Kidney (tissue), 13 donors: ENCODE measurements at regions not wholly inside any gene's neighbourhood (a gene's known extent, or its start where the extent isn't known, plus 50 kb on each side); places are given as distances from the start of the nearest gene placed in this dataset.
A peak's percentile ranks its signal among the peaks of the same experiment; 100 is the strongest.

ENCODE experiments used
- DNase-seq, 5 donors: peaks; one replicate each; pipeline ENCODE4 v3.0.0-alpha.2; 2013 to 2020
- FAIRE-seq: peaks from 2 replicates; lab custom pipeline; 2012; peaks lifted over from hg19 to GRCh38; lab: Jason Lieb, UNC
- H3K27ac ChIP-seq, 2 donors: one replicate each; pipeline ENCODE4 v1.7.0; 2013; ENCODE audit warnings: low read depth in 2 of 2, low read length in 2 of 2, inconsistent platforms in 1 of 2
- H3K27me3 ChIP-seq: one replicate; pipeline ENCODE4 v1.7.1; 2013; ENCODE audit warnings: low read length, inconsistent platforms; ENCODE audit not compliant: control insufficient read depth, insufficient read depth
- H3K36me3 ChIP-seq, 3 donors: one replicate each; pipeline versions ENCODE4 v1.7.0 to v1.7.1; 2013; ENCODE audit warnings: low read length in 3 of 3, control low read depth in 1 of 3, inconsistent platforms in 1 of 3; ENCODE audit not compliant: insufficient read depth in 3 of 3, control insufficient read depth in 2 of 3
- H3K4me1 ChIP-seq, 3 donors: one replicate each; pipeline versions ENCODE4 v1.7.0 to v1.7.1; 2013; ENCODE audit warnings: low read length in 3 of 3, inconsistent platforms in 1 of 3, low read depth in 1 of 3; ENCODE audit not compliant: control insufficient read depth in 2 of 3, insufficient read depth in 2 of 3
- H3K4me3 ChIP-seq, 3 donors: one replicate each; pipeline versions ENCODE4 v1.7.0 to v1.8.1; 2013; ENCODE audit warnings: low read length in 3 of 3, control low read depth in 1 of 3, inconsistent platforms in 1 of 3
- H3K9ac ChIP-seq, 3 donors: one replicate each; pipeline versions ENCODE4 v1.7.0 to v1.7.1; 2013; ENCODE audit warnings: low read length in 3 of 3, control low read depth in 1 of 3, inconsistent platforms in 1 of 3
- H3K9me3 ChIP-seq, 3 donors: one replicate each; pipeline versions ENCODE4 v1.7.0 to v1.7.1; 2013; ENCODE audit warnings: low read length in 3 of 3, control low read depth in 1 of 3, inconsistent platforms in 1 of 3; ENCODE audit not compliant: control insufficient read depth in 2 of 3, insufficient read depth in 1 of 3
- CTCF ChIP-seq: IDR thresholded peaks from 3 replicates; pipeline ENCODE4 v1.5.1; 2012; ENCODE audit warnings: mild to moderate bottlenecking, moderate library complexity, borderline replicate concordance; ENCODE audit not compliant: insufficient read depth; ENCODE audit errors: extremely low read depth
- intact Hi-C: fragments of 100-400 bp; cut with DNase I; formaldehyde crosslinking; loops from one replicate; pipeline ENCODE4 v1.11.1; 2022
- donor health status: control.
- donor health status: control.
- donor health status: control.
- donor health status: control.
- donor health status: control.
- donor health status: DM: yes; HTN: yes; CAD: no.
- donor health status: Normal renal cell carcinoma (clear cell type).

- Histone ChIP-seq H3K9me3 (no peaks in the 10 kb centered on the region), H3K4me3 (no peak overlapping the region), H3K36me3 (no peaks in the 10 kb centered on the region), H3K27ac (no peak overlapping the region), H3K4me1 (no peaks in the 10 kb centered on the region), H3K27me3 (no peaks in the 10 kb centered on the region), H3K9ac (no peak overlapping the region)
- DNase-seq (peak in 2 of 5 donors; percentile 15 to 40), FAIRE-seq (no peak)
- intact Hi-C loops, result no loop called here
- no peak for TF ChIP-seq CTCF
These were observed 654.2 kb downstream of the NTRK3 start for GRCh38 chr15:87602371-87602770.

GRCh38 chr15:87599616-87600015 lies 656.9 kb downstream of the NTRK3 start:
- intact Hi-C loops, result no loop called here
- DNase-seq, result no peak
- no peak overlapping the region for H3K9ac ChIP-seq
- no peak for FAIRE-seq
- H3K9me3 ChIP-seq, result no peaks in the 10 kb centered on the region
- H3K36me3 ChIP-seq, result no peaks in the 10 kb centered on the region
- no peak overlapping the region for H3K27ac ChIP-seq
- H3K4me3 ChIP-seq, result no peak overlapping the region
- H3K4me1 ChIP-seq, result no peaks in the 10 kb centered on the region
- H3K27me3 ChIP-seq, result no peaks in the 10 kb centered on the region
- TF ChIP-seq CTCF, result no peak

GRCh38 chr15:87597346-87598052 lies 659.0 kb downstream of the NTRK3 start:
- intact Hi-C loops, result no loop called here
- no peak overlapping the region for H3K4me3 ChIP-seq
- DNase-seq (no peak), FAIRE-seq (no peak)
- H3K9me3 ChIP-seq, result no peaks in the 10 kb centered on the region
- H3K27me3 ChIP-seq, result no peaks in the 10 kb centered on the region
- H3K27ac ChIP-seq, result no peak overlapping the region
- H3K4me1 ChIP-seq, result no peaks in the 10 kb centered on the region
- no peak for TF ChIP-seq CTCF
- H3K9ac ChIP-seq, result no peak overlapping the region
- no peaks in the 10 kb centered on the region for H3K36me3 ChIP-seq

GRCh38 chr15:87591582-87591981 lies 665.0 kb downstream of the NTRK3 start:
- no peak for TF ChIP-seq CTCF
- Histone ChIP-seq H3K27ac (no peak overlapping the region), H3K36me3 (no peaks in the 10 kb centered on the region), H3K27me3 (no peaks in the 10 kb centered on the region), H3K4me1 (no peaks in the 10 kb centered on the region), H3K4me3 (no peak overlapping the region), H3K9ac (no peak overlapping the region), H3K9me3 (no peaks in the 10 kb centered on the region)
- no peak for DNase-seq
- intact Hi-C loops, result no loop called here
- FAIRE-seq, result no peak
